Activated CD4-positive, alpha-beta T cell treated with anti-CD3 and anti-CD28 coated beads, Interleukin-2, Interleukin-4, amounts not matched to agents 100 ng/mL and 50 ng/mL, durations not matched to agents 16 hours and 8 hours (primary cell): ENCODE measurements at regions not wholly inside any gene's neighbourhood (a gene's known extent, or its start where the extent isn't known, plus 50 kb on each side); places are given as distances from the start of the nearest gene placed in this dataset.

Source experiments
- DNase-seq: peaks from one replicate; pipeline ENCODE4 v3.0.0-alpha.2; 2020; ENCODE audit warnings: low spot score

DNA sequence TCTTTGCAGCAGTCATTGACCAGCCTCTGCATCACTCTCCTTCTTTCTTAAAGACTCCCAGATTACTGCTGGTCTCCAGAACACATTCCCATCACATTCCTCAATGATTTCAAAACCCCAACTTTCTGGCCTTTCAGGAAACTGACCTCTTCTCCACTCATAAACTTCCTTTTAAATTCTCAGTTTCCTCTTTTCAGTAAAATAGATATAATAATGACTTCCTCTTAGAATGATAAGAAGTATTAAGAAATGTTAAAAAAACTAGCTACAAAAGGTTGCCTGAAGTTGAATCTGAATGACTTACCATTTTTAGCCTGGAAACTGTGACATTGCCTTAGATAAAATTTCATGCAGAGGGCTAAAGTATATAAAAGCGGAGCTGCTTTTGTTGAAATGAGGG, 239.3 kb downstream of the OGFRL1 start:
- DNase-seq, result no peak

DNA sequence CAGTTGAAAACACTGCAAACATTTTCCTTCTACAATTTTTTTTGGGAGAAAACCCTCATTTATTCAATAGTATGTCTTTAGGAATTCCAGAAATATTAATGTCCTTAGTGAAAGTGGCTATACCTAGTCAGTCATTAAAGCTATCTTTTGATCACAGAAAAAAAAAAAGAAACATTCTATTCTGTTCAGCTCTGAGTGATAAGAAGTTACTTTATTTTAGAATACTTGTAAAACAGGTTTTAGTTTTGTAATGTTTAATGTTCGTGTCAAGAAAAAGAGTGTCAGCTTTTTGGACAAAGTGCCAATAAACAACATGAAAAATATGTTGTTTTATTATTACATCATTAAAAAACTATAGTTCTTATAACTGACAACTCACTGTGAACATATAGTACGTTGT, 240.4 kb downstream of the OGFRL1 start:
- DNase-seq, result no peak

DNA sequence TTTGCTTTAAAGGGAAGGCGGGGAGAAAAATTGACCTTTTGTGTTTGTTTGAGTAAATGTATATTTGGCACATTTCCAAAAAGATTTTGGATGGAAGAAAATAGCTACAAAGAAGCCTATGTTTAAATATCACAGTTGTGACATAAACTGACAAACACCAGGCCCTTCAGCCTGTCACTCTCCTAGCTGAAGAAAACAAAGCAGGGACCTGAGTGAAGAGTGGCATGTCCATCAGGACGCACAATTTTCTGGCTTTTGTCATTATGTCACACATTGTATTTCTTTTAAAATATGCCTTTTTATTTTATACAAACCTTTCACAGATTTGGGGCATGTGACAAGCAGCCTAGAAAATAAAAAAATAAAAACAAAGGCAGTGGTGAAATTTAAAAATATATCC, 241.2 kb downstream of the OGFRL1 start:
- DNase-seq, result no peak

DNA sequence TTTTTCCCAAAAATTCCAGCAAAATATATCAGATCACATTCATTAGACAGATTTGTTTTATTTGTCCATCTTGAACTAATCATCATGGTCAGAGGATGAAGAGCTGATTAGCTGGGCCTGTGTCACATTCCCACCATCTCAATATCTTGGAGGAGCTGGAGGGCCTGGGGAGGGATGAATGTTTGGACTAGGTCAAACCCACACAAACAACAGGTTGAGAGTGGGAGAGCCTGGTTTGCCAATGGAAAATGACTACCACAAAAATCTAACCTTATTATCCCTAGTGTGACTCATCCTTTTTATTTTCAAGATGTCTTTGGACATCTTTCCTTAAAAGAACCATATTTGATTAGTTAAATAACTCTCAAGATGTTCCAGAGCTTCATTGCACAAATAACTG, 242.4 kb downstream of the OGFRL1 start:
- no peak for DNase-seq

- no peak for DNase-seq
Measured at GRCh38 chr6:71531841-71532240, 243.2 kb downstream of the OGFRL1 start.

DNA sequence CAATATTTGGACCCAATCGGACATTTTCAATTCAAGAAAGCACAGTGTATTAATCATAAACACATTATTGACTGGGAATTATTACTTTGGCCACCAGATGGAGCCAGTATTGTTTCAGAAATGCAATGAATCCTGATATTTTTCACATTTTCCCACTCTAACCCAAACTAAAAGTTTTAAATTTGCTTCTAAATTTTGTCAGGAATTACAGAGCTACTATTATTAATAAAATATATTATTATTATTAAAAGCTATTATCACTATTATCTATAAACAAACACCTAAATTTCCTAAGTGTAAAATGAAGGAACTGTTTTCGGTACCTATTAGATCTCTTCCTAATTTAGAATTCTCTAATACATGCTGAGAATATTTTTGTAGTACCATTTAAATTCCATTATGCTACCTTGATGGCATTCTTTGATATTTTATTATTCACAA, 245.3 kb downstream of the OGFRL1 start:
- peak; percentile 15 for DNase-seq

DNA sequence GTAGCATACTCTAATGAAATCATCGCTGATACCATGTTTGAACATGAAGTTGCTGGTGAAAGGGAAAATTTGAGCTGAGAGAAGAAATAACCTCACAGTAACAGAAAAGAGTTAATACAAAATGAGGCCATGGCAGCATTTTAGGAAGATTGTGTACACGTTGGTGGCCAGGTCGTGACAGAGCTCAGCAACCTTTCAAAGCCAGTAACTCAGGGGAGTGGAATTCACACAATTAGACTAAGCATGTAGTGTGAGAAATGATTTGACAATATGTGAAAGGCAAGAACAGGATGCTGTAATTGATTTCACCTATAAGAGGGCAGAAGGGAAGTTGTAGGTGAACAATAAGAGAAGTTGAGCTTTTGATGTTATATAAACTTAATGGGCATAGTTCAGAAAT, 246.3 kb downstream of the OGFRL1 start:
- no peak for DNase-seq

GRCh38 chr6:71537717-71538116, 249.1 kb downstream of the OGFRL1 start:
- DNase-seq, result no peak

GRCh38 chr6:71544028-71544427, 255.4 kb downstream of the OGFRL1 start:
- DNase-seq, result no peak

GRCh38 chr6:71544906-71545305, 256.3 kb downstream of the OGFRL1 start:
- no peak for DNase-seq

DNA sequence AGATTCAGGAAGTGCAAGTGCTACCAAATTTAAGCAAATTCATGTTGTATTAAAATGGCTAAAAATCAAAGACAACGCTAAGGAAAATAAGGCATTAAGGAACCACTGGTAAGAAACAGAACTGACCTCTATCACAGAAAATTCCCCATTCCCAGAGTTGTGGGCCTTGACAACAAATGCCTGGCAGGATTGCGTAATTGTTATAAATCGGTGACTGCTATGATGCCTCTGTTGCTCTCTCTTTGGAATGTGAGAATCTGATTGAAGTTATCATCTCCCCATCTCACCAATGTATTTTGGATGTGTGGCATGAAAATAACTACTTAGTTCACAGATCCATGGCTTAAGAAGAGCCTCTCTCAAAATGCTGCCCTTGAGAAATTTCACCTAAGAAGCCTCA, 257.3 kb downstream of the OGFRL1 start:
- DNase-seq, result no peak

- no peak for DNase-seq
Measured at GRCh38 chr6:71551798-71552197, 263.2 kb downstream of the OGFRL1 start.

- no peak for DNase-seq
Measured at GRCh38 chr6:71556141-71556540, 267.5 kb downstream of the OGFRL1 start.

GRCh38 chr6:71558974-71559373, 270.4 kb downstream of the OGFRL1 start:
- no peak for DNase-seq

DNA sequence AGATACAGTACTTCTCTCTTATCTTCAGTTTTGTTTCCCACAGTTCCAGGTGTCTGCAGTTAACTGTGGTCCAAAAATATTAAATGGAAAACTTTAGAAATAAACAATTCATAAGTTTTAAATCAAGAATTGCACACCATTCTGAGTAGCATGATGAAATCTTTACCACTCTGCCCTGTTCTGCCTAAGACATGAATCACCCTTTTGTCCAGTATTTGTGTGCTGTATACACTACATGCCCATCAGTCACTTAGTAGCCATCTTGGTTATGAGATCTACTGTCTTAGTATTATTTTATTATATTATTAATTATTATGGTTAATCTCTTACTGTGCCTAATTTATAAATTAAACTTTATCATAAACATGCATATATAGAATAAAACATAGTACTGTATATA, 279.0 kb downstream of the OGFRL1 start:
- DNase-seq, result no peak

GRCh38 chr6:71577766-71578165, 289.2 kb downstream of the OGFRL1 start:
- DNase-seq, result no peak

DNA sequence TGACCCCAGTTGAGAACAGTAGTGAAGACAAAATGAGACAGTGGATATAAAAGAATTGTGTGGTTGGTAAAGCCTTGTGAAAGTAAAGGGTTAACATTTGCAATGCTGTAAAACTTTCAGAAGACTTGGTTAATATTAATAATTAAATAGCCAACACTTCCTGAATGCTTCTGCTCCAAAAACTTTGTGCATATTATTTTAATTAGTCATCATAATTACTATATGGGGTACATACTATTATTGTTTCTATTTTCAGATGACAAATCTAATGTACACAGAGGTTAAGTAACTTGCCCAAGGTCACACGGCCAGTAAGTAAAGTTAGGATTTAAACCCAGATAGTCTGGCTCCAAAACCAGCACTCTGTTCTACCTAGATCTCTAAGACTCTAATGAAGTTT, 291.3 kb downstream of the OGFRL1 start:
- DNase-seq, result no peak

- DNase-seq, result no peak
Measured at GRCh38 chr6:71582820-71583219, 294.2 kb downstream of the OGFRL1 start.

DNA sequence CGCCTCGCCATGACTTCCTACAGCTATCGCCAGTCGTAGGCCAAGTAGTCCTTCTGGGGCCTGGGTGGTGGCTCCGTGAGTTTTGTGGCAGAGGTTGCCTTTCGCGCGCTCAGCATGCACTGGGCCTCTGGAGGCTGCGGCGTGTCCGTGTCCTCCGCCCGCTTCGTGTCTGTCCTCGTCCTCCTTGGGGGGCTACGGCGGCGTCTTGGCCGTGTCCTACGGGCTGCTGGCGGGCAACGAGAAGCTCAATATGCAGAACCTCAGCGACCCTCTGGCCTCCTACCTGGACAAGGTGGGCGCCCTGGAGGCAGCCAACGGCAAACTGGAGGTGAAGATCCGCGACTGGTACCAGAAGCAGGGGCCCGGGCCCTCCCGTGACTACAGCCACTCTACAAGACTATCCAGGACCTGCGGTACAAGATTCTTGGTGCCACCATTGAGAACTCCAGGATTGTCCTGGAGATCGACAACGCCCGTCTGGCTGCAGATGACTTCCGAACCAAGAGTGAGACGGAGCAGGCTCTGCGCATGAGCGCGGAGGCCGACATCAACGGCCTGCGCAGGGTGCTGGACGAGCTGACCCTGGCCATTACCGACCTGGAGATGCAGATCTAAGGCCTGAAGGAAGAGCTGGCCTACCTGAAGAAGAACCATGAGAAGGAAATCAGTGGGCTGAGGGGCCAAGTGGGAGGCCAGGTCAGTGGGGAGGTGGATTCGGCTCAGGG, 296.3 kb downstream of the OGFRL1 start:
- DNase-seq, result no peak

- DNase-seq, result no peak
Measured at GRCh38 chr6:71585472-71585871, 296.9 kb downstream of the OGFRL1 start.

DNA sequence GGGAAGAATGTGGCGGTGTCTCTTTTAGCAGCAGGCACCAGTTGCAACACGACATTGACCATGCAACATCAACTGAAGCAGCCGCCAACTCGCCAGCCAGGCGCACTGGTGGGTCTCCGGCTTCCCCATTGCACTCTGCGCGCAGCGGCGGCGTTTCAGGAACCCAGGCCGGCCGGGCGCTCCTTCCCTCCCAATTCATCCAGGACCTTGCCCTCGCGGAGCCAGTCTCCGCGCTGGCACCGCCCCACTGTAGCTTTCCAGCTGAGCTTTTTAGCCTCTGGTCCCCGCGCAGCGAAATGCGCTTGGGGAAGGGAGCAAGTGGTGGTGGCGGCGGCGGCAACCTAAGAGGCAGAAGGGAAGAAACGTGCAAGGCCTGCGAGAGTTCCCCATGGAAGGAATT, 297.9 kb upstream of the RIMS1 start:
- no peak for DNase-seq

GRCh38 chr6:71589254-71589653, 297.1 kb upstream of the RIMS1 start:
- no peak for DNase-seq

GRCh38 chr6:71592643-71593042, 293.7 kb upstream of the RIMS1 start:
- DNase-seq, result no peak

DNA sequence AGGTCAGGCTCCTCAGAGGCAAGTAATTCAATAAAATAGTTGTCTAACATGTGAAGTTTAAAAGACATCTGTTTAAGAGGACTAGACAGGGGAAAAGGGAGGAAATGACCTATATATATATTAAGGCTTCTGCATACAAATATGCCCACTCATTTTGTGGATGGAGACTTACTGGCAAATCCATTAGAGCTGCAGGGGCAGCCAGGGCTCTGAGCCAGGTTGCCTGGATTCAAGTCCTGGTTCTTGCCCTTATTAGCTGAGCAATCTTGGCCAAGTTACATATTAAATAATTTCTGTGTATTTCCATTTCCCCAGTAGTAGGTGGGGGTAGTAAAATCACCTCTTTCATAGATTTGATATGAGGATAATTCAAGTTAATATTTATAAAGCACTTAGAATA, 287.0 kb upstream of the RIMS1 start:
- no peak for DNase-seq
